PC-3 (cell line): ENCODE measurements at regions not wholly inside any gene's neighbourhood (a gene's known extent, or its start where the extent isn't known, plus 50 kb on each side); places are given as distances from the start of the nearest gene placed in this dataset.

Experiments used
- EZH2 ChIP-seq: fragments of 300-600 bp; sonication (generic); IDR thresholded peaks from one replicate; pipeline ENCODE4 v1.6.1; 2017; ENCODE audit warnings: antibody characterized with exemption, mild to moderate bottlenecking, low read length; ENCODE audit not compliant: unreplicated experiment
- TF ChIP-seq, protein P1 (sequence below): fragments of 300-600 bp; sonication (generic); conservative IDR thresholded peaks from 2 replicates; pipeline ENCODE4 v1.5.1; 2017; ENCODE audit warnings: antibody characterized with exemption, low read depth, mild to moderate bottlenecking, low read length

DNA sequence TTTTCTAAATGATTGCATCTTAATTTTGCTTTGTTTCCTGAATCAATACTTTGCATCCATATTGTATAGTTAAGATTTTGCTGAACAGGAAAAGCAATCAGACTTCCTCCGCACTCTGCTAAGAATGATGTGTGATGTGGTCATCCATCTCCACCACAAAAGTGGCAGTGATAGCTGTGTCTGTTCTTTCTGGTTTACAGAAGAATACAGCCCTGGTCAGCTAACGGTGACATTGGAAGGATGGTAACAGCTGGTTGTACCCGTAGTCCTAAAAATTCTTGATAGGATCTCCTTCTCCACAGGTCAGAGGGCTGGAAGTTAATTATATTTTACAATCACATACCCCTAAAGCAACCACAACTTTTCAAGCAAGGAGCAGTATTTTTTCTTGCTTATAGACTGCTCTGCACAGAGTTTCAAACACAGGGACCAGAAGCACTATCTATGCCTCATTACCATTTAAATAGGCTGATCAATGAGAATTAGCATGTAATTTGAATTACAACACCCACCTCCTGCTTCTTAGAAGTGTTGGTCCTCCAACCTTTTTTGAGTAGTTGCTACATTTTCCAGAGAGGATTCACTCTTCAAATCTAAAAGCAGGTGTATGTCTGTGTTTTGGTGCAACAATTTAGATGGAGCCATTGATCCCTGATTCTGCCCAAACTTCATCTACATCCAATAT, 1191.9 kb upstream of the NUDT12 start:
- TF ChIP-seq, protein P1, sequence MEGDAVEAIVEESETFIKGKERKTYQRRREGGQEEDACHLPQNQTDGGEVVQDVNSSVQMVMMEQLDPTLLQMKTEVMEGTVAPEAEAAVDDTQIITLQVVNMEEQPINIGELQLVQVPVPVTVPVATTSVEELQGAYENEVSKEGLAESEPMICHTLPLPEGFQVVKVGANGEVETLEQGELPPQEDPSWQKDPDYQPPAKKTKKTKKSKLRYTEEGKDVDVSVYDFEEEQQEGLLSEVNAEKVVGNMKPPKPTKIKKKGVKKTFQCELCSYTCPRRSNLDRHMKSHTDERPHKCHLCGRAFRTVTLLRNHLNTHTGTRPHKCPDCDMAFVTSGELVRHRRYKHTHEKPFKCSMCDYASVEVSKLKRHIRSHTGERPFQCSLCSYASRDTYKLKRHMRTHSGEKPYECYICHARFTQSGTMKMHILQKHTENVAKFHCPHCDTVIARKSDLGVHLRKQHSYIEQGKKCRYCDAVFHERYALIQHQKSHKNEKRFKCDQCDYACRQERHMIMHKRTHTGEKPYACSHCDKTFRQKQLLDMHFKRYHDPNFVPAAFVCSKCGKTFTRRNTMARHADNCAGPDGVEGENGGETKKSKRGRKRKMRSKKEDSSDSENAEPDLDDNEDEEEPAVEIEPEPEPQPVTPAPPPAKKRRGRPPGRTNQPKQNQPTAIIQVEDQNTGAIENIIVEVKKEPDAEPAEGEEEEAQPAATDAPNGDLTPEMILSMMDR, result no peak
- TF ChIP-seq EZH2, result no peak
